Lung (tissue), 11 donors: ENCODE measurements at regions not wholly inside any gene's neighbourhood (a gene's known extent, or its start where the extent isn't known, plus 50 kb on each side); places are given as distances from the start of the nearest gene placed in this dataset.

ENCODE experiments used
- ATAC-seq: fragments of 200-7000 bp; cut with Tn5 transposase; one replicate; pipeline ENCODE4 v1.9.1; 2020; ENCODE audit warnings: moderate number of reproducible peaks; ENCODE audit not compliant: insufficient read depth, low FRiP score
- DNase-seq, 3 donors: peaks; one replicate each; pipeline ENCODE4 v3.0.0-alpha.2; 2013 to 2017
- H3K27ac ChIP-seq, 2 donors: one replicate each; pipeline ENCODE4 v1.5.1; 2013; ENCODE audit warnings: mild to moderate bottlenecking in 2 of 2, moderate library complexity in 2 of 2, control low read depth in 1 of 2, inconsistent platforms in 1 of 2, low read depth in 1 of 2, low read length in 1 of 2
- H3K27me3 ChIP-seq, 3 donors: one replicate each; pipeline ENCODE4 v1.5.1; 2013; ENCODE audit warnings: low read length in 2 of 3; ENCODE audit not compliant: control insufficient read depth in 3 of 3, insufficient read depth in 3 of 3
- H3K36me3 ChIP-seq, 4 donors: one replicate each; pipeline ENCODE4 v1.5.1; 2013; ENCODE audit warnings: low read length in 4 of 4, mild to moderate bottlenecking in 1 of 4, moderate library complexity in 1 of 4; ENCODE audit not compliant: control insufficient read depth in 4 of 4, insufficient read depth in 4 of 4
- H3K4me1 ChIP-seq, 5 donors: one replicate each; pipeline ENCODE4 v1.5.1; 2013; ENCODE audit warnings: low read length in 5 of 5, mild to moderate bottlenecking in 2 of 5, moderate library complexity in 1 of 5; ENCODE audit not compliant: control insufficient read depth in 5 of 5, insufficient read depth in 5 of 5
- H3K4me3 ChIP-seq: one replicate; pipeline ENCODE4 v1.5.1; 2013; ENCODE audit warnings: mild to moderate bottlenecking, control low read depth, moderate library complexity
- H3K9ac ChIP-seq, 2 donors: one replicate each; pipeline ENCODE4 v1.5.1; 2013; ENCODE audit warnings: low read length in 2 of 2, control low read depth in 1 of 2; ENCODE audit not compliant: insufficient read depth in 1 of 2
- H3K9me3 ChIP-seq, 4 donors: one replicate each; pipeline ENCODE4 v1.5.1; 2013; ENCODE audit warnings: low read length in 3 of 4, mild to moderate bottlenecking in 1 of 4, moderate library complexity in 1 of 4; ENCODE audit not compliant: control insufficient read depth in 4 of 4, insufficient read depth in 3 of 4
- WGBS, 2 donors: extraction: QIAGEN DNeasy Blood & Tissue Kit; methylation state at CpG; one replicate each; pipeline ENCODE4 v1.1.7; 2013; 5-methylcytosine and 5-hydroxymethylcytosine counted together
- TF ChIP-seq, protein P1 (sequence below): IDR thresholded peaks from 2 replicates; pipeline ENCODE4 v1.5.1; 2012; ENCODE audit warnings: mild to moderate bottlenecking; ENCODE audit errors: control extremely low read depth, extremely low read depth
- donor health status: control.
- donor health status: control.
- donor health status: Bipolar disorder and iron deficiency.
- donor health status: healthy.
- donor health status: DM: yes; HTN: yes; CAD: no.

DNA sequence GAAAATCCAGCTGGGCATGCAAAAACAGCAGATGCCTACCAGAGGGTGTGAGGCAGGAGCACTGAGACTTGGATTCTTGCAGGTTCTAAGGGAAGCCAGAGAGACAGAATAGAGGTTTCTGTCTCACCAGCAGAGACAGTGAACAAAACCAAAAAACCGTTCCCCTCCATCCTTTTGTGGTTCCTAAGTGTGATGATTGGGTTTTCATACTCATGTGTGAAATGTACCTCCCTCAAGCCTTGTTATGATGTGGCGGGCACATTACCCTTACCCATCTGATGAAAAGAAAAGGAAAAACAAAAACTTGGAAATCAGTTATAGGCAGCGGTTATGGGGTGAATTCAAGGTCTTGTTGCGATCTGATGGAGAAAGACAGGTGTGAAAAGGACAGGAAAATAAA lies 172.6 kb upstream of the CDH13 start:
- H3K9ac ChIP-seq: no peak overlapping the region
- H3K4me1 ChIP-seq: no peaks in the 10 kb centered on the region
- H3K9me3 ChIP-seq: peaks cover 0 to 1% (median 0%) of the 10 kb centered on the region in 4 donors
- TF ChIP-seq, protein P1, sequence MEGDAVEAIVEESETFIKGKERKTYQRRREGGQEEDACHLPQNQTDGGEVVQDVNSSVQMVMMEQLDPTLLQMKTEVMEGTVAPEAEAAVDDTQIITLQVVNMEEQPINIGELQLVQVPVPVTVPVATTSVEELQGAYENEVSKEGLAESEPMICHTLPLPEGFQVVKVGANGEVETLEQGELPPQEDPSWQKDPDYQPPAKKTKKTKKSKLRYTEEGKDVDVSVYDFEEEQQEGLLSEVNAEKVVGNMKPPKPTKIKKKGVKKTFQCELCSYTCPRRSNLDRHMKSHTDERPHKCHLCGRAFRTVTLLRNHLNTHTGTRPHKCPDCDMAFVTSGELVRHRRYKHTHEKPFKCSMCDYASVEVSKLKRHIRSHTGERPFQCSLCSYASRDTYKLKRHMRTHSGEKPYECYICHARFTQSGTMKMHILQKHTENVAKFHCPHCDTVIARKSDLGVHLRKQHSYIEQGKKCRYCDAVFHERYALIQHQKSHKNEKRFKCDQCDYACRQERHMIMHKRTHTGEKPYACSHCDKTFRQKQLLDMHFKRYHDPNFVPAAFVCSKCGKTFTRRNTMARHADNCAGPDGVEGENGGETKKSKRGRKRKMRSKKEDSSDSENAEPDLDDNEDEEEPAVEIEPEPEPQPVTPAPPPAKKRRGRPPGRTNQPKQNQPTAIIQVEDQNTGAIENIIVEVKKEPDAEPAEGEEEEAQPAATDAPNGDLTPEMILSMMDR: no peak
- 93 to 95% methylated on average over 4 of the region's 4 CpGs for WGBS, 2 donors
- DNase-seq (no peak), ATAC-seq (no peak)
- no peaks in the 10 kb centered on the region for H3K36me3 ChIP-seq
- H3K4me3 ChIP-seq: no peak overlapping the region
- peaks cover 2 to 6% (median 3%) of the 10 kb centered on the region in 3 donors for H3K27me3 ChIP-seq
- H3K27ac ChIP-seq: no peak overlapping the region

GRCh38 chr16:82452004-82452756 lies 174.6 kb upstream of the CDH13 start:
- TF ChIP-seq, protein P1: no peak
- H3K4me3 ChIP-seq: no peak overlapping the region
- WGBS, 2 donors: 63 to 78% methylated on average over 11 of the region's 11 CpGs
- ATAC-seq (no peak), DNase-seq (no peak)
- no peak overlapping the region for H3K27ac ChIP-seq
- no peaks in the 10 kb centered on the region for H3K4me1 ChIP-seq
- peaks cover 0 to 1% (median 0%) of the 10 kb centered on the region in 4 donors for H3K9me3 ChIP-seq
- no peak overlapping the region for H3K9ac ChIP-seq
- peaks cover 0 to 2% (median 0%) of the 10 kb centered on the region in 3 donors for H3K27me3 ChIP-seq
- H3K36me3 ChIP-seq: no peaks in the 10 kb centered on the region

DNA sequence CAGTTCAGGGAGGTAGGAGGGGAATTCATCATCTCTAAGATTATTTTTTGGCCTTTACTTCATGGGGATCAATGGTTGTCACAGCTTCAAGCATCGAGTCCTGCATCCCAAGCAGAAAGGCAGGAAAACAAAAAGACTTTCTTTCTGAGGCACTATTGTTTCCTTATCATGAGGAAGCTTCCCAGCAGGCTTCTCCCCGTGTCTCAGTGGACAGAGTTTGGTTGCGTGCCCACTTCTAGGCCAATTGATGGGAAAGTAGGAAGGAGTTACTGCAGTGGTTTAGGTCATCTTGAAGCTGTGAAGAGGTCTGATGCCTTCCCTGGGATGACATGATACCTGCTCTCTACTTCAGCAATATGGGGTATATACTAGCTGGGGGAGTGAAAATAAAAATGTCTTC lies 175.3 kb upstream of the CDH13 start:
- WGBS, 2 donors: 52% methylated on average over 3 of the region's 3 CpGs
- TF ChIP-seq, protein P1: no peak
- no peak overlapping the region for H3K9ac ChIP-seq

More for the DNA sequence above, 175.3 kb upstream of the CDH13 start:
- Histone ChIP-seq H3K27ac (no peak overlapping the region), H3K27me3 (peaks cover 0 to 2% (median 0%) of the 10 kb centered on the region in 3 donors), H3K4me1 (no peaks in the 10 kb centered on the region), H3K9me3 (peaks cover 0 to 1% (median 0%) of the 10 kb centered on the region in 4 donors), H3K36me3 (no peaks in the 10 kb centered on the region), H3K4me3 (no peak overlapping the region)
- DNase-seq: no peak
- ATAC-seq: no peak
